Medulla oblongata (tissue), 1 donor: ENCODE measurements at regions not wholly inside any gene's neighbourhood (a gene's known extent, or its start where the extent isn't known, plus 50 kb on each side); places are given as distances from the start of the nearest gene placed in this dataset.

Source experiments
- DNase-seq: peaks from one replicate; pipeline ENCODE4 v3.0.0-alpha.2; 2015; ENCODE audit errors: extremely low spot score

DNA sequence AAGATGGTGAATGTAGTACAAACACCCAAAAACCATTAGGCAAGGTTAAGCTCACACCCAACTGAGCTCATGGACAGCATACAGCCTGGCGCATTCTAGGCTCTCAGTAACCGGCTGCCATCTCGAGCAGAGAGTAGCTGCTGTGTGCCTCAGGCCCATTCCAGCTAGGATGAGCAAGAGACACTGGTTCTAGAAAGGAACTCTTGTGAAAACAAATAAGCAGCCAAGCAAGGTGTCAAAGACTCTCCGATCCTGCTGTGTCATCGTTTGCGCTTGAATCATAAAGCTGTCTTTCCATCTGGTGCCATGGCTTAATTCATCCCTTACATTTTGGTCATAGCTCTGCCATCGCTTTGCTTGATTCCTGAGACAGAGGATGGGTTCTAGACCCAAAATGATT lies 135.4 kb upstream of the MSX2 start:
- no peak for DNase-seq

DNA sequence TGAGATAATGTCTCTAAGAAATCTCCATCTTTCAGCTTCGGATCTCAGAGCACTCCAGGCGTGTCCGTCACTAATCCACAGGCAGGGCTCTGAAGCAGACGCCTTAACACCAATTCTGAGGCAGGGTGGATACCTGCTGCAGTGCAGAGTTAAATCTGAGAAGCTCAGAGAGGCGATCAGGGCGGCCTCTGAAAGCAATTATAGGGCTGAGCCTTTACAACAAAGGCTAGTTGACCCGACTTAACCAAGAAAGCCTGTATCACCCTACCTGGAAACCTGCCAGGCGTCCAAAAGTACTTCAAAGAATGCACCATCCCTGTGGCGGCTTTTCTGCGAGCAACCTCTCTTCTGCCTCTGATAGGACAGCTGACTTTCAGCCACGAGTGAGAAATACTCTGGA lies 134.8 kb upstream of the MSX2 start:
- DNase-seq: no peak

DNA sequence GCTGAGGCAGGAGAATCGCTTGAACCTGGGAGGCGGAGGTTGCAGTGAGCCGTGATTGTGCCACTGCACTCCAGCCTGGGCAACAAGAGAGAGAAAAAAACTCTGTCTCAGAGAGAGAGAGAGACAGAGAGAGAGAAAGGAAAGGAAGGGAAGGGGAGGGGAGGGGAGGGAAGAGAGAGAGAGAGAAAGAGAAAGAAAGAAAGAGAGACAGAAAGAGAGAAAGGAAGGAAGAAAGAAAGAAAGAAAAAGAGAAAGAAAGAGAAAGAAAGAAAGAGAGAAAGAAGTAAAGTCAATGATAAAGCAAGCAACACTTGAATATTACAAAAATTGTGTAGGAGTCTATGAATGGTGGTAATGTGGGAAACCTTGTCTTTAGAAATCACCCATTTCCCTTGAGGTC lies 133.6 kb upstream of the MSX2 start:
- no peak for DNase-seq

DNA sequence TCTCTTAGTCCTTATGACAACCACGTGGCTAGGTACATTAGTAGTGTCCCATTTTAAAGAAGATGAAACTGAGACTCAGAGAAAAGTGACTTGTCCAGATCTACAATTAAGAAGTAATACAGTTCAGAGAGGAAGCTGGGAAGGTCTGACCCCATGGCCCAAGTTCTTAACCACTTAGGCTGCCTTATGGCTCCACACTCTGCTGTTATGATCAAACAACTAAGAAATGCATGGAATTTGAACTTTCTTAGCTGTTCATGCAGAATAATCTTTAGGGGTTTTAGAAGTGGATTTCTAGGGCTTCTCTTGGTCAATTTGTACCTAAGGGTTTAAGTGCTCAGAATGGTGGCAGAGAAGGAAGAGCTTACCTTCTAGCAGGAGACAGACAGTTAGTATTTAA lies 128.0 kb upstream of the MSX2 start:
- DNase-seq: no peak

DNA sequence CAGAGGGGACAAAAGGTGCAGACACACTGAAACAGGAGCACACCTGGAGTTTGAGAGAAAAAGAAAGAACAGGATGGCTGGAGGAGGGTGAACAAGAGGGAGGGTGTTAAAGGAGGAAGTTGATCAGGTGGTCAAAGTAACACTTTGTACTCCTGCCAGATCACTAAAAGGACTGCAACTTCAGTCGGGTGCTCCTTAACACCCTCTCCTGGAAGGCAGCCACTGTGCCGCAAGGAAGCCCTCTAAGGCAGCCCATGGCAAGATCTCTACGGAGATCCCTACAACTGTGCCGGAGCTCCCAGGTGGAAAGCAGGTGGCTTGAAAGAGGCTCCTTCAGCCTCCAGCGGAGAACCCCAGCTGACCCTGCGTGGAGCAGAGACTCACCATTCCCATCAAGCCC lies 124.4 kb upstream of the MSX2 start:
- no peak for DNase-seq

DNA sequence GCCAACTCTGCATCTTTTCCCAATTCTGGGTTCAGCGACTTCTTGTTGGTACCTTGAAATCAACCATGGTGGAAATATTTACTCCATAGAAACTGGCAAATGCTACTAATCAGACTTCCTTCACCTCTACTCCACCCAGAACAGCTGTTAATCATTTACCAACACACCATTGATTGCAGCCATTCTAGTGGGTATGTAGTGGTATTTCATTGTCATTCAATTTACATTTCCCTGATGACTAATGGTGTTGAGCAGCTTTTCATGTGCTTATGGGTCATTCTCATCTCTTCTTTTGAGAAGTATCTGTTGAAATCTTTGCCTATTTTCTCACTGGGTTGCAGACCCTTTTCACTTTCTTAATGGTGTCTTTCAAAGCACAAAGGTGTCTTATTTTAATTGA lies 122.4 kb upstream of the MSX2 start:
- DNase-seq: no peak

DNA sequence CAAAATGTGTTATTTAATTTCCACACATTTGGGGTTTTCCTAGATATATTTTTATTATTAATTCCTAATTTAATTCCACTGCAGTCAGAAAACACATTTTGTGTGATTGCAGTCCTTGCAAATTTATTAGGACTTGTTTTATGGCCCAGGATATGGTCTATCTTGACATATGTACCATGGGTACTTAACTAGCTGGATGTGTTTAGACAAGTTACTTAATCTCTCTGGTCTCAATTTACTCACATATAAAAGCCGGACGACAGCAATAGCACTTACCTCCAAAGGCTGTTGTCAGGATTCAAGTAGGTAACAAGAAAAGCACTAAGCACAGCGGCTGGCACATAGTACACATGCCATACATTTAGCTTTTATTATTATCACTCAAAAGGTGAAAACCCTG lies 118.2 kb upstream of the MSX2 start:
- DNase-seq: no peak

DNA sequence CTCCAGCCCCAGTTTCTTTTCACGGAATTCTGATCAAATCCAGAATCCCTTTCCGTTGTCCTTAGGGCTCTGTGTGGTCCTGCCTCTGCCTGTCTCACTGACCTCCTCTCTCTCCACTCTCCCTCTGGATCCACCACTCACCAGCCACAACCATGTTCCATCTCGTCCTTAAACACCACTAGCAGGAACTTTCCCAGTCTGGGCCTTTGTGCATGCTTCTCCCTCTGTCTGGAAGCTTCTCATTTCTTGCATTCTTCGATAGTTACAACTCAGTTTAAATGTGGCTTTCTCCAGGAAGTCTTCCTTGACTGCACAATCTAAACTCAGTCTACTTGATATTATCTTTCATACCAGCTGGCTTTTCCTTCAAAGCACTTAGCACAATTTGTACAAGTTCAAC lies 117.7 kb upstream of the MSX2 start:
- no peak for DNase-seq

DNA sequence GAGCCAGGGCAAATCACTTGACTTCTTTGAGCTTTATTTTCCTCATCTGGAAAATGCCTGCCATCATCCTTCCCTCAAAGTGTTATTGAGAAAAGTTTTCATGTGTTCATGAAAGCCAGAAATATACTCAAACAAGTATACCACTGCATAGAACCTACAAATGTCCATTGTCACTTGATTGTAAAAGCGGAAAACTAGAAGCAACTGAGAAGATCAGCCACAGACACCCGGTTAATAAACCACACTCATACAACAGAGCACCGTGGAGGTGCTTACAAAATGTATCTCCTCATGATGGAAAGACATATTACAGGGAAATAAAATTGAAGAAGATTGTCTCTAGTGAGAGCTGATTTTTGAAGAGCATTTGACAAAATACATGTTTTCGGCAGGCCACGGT lies 117.2 kb upstream of the MSX2 start:
- DNase-seq: no peak

DNA sequence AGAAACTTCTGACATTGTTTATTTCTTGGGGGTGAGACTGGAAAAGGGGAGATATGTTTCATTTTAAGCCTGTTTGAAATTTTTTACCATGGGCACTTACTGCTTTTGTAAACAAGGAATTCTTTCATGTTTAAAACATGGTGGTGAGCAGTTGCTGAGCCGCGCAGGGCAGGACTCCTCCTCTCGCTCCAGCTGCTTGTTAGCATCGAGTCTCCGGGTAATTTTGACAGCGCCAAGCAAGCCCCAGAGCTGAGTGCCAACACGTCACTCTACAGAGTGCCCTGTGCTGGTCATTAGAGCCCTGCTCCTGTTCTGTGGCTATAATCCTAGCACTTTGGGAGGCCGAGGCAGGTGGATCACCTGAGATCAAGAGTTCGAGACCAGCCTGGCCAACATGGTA lies 116.5 kb upstream of the MSX2 start:
- no peak for DNase-seq

DNA sequence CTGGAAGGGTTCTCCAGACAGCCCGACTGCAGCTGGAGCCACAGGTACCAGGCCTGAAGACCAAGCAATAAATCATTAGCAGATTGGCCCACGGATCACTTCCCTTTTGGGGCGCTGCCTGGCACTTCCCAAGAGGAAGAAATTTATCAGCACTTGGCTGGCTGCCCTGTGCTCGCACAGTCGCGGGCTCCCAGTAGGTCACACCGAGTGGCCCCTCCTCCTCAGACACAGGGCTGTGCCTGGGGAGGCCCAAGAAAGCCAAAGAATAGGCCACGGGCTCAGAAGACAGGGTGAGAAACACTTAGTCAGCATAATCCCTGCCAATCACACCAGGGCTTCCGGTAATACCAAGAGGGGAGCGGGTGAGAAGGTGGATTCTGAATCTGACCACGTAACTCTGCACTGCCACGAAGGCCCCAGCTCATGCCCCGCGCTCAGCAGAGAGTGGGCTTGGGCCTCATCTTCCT lies 115.7 kb upstream of the MSX2 start:
- peak; percentile 56 for DNase-seq

DNA sequence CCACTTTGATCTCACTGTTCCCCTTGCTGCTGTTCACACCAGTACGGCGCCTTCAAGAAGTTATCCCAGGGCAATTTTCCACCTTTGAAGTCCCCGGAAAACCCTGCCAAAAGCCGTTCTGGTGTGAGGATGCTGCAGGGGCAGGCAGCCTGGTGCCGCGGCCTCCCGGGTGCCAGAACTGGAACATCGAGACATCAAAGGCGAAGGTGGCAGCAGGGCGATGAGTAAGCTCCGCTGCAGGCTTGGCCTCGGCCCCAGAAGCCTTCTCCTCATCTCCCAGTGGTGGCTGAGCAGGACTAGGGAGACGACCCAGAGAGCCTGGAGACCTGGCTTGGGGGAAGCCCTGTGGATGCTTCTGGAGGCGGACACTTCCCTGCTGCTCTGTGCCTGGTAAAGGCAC lies 115.3 kb upstream of the MSX2 start:
- no peak for DNase-seq

DNA sequence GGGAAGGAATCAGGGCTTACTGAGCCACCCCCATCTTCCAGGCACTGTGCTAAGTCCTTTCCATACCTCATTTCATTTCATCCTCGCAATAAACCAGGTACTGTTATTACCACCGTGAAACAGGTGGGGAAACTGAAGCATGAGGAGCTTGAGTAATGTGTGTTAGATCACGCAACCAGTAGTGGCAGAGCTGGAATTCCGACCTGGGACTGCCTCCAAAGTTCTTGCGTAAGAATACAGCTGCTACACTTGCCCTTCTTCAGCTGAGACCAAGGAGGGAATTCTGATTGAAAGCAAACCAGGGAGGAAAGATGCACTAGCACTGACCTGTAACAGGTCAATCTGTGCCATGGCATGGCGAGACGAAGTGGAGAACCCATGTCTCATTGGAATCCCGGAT lies 113.4 kb upstream of the MSX2 start:
- DNase-seq: no peak

DNA sequence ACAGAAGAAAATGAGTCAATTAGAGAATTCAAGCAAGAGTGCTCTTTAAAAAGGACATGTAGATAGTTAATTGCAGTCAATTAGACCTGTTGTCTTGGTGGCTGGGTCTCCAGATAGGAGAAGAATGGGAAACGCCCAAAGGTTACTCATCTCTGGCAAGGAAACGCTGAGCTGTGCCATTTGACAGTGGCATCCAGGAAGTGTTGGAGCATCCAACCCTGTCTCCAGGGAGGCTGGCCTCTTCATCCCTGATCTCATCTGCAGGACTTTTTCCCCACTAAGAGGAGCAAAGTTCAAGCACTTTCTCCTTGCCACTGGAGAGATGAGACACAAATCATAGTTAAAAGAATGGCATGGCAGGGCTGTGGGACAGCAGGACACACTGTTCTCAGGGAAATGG lies 111.7 kb upstream of the MSX2 start:
- no peak for DNase-seq

DNA sequence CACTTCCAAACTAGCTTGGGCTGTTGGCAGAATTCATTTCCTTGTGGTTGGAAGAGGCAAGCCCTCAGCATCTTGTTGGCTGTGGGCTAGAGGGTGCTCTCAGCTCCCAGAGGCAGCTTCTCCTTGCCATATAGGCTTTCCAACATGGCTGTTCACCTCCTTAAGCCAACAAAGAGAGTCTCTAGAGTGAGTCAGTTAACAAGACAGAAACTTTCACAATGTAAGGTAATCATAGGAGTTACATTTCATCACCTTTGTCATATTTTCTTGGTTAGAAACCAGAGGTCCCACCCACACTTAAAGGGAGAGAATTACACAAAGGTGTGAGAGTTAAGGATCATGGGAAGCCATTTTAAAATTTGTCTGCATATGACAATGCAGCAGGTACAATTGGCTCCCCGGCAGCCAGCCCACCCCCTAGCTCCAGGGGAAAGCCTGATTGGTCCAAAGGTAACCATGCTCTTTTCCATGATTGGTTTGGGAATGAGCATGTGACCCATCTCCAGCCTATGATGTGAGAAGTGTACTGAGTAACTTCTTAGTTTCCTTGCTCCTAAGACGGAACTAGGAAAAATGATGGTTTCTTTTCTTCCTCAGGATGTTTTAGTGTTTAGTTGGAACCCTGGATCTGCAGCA lies 109.8 kb upstream of the MSX2 start:
- DNase-seq: no peak

DNA sequence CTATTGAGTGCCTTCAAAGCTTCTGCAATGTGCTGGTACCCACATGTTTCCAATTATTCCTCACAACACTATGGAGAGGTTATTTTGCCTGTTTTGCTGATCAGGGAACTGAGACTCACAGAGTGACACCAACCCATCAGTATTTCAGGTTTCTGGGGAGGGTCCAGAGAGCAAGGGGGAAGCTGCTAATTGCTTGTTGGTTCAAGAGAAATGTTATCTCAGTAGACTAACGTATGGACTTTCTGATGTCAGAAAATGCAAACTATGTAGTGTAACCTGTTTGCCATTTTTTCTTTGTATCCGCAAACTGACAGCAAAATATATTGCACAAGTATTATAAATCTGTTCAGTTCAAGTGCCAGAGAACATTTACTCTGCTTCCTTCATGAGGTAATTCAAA lies 108.3 kb upstream of the MSX2 start:
- no peak for DNase-seq

DNA sequence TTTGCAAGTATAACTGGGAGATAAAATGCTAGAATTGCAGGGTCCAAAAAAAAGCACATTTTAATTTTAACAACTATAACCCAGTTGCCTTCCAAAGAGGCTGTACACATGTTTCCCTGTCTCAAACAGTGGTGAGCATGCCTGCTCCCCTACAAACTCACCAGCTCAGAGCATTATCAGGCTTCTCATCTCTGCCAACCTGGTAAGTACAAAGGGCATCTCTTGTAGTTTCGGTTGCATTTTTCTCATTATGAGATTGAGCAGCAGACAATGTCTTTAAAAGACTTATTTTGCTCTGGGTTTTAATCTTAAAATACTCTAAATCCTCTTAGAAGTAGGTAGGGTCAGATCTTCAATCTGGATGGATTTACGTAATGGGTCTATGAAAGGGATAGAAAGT lies 107.1 kb upstream of the MSX2 start:
- DNase-seq: no peak

DNA sequence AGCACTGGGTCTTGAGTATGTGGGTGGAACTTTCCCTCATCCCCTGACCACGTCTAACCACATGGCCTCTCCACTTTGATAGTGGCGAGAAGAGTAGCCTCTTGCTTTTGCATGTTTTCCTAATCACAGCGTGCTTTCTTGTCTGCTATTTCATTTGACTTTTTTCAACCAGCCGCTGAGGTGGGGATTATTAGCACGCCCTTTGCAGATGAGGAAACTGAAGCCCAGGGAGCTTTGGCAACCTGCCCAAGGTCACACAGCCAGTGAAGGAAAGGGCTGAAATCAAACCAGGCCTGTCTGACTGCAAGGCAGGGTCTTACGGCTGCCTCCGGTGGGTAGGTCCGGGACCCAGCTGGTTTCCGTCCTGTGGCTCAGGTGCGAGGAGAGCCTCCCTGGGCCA lies 106.5 kb upstream of the MSX2 start:
- no peak for DNase-seq

DNA sequence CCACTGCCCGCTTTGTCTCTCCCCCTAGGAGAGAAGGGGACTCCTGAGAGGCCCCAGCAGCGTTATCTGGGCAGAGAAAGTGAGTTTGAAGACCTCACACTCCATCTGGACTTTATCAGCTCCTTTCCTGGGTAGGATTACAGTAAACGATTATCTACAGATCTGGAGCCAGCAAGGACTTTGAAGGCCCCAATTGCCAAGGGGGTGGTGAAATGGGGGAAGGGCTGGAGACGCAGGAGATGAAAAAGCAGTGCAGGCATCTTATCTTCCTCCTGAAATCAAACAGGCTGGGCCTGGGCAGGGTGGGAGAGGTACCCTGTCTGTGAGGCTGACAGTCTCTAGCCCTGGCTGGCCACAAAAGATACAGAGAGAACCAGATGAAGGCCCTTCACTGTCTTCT lies 105.8 kb upstream of the MSX2 start:
- no peak for DNase-seq

DNA sequence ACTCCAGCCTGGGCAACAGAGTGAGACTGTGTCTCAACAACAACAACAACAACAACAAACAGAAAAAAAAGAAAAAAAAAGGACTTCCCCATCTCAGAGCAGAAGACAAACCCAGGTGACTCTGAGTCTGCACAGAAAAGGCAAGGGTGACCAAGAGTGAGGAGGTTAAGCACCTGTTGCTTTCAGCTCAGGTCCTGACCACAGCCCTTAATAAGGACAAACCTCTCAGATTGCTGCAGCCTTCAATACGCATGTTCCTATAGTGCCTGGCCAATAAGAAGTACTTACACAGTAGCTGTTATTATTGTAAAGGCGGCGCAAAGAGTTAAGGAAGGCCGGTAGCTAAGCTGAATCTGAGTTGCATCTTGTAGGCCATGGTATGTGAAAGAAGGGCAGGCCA lies 102.3 kb upstream of the MSX2 start:
- DNase-seq: no peak

DNA sequence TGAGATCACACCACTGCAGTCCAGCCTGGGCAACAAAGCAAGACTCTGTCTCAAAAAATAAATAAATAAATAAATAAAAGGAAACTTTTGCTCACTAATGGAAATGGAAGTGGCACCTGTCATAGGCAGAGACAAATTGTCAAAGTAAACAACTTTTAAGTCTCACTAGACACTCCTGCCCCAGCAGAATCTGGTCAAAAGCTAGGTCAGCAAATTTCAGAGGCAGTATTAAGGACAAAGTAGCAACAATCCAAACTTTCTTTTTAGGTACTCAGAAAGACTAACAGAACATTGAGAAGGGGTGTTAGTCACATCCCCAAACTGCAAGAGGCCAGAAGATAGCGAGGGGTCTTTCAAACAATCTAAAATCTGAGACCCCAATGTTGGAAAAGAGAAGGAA lies 101.4 kb upstream of the MSX2 start:
- DNase-seq: no peak

DNA sequence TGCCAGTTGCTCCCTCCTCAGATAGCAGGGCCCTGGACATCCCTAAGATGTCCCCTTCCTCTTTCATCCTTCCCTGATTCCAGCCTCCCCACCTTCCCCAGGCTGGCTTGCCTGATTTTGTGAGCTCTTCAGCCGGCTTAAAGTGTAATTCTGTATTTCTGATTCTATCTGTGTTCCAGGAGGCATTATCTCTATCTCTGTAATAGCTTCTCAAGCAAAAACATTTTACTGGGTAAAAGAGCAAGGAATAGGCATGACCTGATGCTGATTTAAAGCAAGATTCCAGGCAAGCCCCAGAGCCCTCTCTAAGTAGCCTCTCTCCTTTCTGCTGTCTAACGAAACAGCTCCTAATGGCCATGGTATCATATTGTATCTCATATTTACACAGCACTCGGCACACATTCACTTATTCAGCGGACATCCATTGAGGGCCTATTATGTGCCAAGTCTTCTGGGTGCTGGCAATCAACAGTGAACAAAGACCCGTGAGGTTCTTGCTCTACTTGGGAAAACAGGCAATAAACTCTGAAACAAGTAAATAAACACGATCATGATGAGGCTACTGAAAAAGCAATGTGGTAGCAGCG lies 100.9 kb upstream of the MSX2 start:
- no peak for DNase-seq

DNA sequence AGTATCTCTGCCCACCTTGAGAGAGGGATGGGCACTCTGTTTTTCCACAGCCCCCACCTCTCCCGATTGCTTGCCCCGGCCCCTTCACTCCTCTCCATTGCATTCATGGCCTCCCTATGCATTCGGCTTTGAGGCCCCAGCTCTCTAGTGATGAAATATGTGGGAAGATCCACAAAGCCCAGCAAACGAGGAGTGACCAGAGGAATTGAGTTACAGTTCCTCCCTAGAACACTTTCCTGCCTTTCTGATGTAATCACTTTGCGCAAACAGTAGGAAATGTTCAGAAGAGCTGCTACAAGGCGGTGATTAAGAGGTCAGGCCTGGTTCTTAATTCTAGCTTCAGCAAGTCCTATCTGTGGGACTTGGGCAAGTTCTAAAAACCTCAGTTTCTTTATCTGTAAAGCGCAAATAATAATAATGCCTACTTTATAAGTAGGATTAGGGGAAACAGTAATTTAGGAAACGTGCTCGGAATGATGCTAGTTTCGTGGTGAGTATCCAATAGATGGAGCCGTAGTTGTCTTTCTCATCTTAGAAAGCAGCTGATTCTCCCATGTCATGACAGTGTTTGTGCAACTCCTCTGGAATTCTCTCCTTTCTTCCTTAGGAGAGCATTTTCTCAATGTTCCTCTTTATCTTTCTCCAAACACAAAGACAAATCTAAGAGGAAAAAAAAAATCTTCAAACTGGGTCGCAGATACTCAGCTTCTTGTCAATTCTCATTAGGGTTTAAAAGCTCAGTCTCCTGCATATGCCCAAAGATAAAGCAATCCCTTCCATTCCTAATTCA lies 99.5 kb upstream of the MSX2 start:
- no peak for DNase-seq
